ENCODE measurements at regions not wholly inside any gene's neighbourhood (a gene's known extent, or its start where the extent isn't known, plus 50 kb on each side); places are given as distances from the start of the nearest gene placed in this dataset.

DNA sequence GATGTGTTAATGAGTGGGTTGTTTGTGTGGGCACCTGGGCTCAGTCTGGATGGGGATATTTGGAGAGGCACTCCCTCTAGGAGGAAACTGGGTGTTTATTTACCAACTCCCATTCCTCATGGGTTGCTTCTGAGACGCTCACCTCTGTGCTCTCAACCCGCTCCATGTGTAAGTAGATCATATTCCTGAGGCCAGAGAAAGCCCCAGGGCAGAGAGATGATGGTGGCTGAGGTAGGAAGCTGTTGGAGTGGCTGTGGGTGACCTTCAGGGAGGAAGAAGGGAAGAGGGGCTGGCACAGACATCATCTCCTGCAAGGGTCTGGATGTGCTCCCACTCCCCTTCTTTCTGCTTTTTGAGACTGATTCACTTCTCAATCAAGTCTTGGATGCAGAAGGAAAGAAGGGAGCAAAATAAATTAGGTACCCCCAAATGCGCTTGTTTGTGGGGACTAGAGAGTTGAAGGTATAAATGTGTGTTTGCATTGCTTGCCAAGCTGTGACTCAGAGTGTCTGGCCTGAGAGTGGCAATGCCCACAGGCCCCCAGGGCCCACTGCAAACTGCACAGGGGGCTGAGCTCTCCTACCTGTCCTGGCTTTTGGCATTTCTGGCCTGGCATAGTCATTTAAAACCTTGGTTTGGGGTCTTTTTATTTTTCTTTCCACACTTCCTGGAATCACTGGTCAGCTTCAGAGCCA, 57.2 kb upstream of the TNP1 start:
- TF ChIP-seq, protein P1, sequence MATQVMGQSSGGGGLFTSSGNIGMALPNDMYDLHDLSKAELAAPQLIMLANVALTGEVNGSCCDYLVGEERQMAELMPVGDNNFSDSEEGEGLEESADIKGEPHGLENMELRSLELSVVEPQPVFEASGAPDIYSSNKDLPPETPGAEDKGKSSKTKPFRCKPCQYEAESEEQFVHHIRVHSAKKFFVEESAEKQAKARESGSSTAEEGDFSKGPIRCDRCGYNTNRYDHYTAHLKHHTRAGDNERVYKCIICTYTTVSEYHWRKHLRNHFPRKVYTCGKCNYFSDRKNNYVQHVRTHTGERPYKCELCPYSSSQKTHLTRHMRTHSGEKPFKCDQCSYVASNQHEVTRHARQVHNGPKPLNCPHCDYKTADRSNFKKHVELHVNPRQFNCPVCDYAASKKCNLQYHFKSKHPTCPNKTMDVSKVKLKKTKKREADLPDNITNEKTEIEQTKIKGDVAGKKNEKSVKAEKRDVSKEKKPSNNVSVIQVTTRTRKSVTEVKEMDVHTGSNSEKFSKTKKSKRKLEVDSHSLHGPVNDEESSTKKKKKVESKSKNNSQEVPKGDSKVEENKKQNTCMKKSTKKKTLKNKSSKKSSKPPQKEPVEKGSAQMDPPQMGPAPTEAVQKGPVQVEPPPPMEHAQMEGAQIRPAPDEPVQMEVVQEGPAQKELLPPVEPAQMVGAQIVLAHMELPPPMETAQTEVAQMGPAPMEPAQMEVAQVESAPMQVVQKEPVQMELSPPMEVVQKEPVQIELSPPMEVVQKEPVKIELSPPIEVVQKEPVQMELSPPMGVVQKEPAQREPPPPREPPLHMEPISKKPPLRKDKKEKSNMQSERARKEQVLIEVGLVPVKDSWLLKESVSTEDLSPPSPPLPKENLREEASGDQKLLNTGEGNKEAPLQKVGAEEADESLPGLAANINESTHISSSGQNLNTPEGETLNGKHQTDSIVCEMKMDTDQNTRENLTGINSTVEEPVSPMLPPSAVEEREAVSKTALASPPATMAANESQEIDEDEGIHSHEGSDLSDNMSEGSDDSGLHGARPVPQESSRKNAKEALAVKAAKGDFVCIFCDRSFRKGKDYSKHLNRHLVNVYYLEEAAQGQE (IDR thresholded peaks at IDR 0.05; ENCODE audit: low read depth, low read length): no peak
- TF ChIP-seq, protein P2, sequence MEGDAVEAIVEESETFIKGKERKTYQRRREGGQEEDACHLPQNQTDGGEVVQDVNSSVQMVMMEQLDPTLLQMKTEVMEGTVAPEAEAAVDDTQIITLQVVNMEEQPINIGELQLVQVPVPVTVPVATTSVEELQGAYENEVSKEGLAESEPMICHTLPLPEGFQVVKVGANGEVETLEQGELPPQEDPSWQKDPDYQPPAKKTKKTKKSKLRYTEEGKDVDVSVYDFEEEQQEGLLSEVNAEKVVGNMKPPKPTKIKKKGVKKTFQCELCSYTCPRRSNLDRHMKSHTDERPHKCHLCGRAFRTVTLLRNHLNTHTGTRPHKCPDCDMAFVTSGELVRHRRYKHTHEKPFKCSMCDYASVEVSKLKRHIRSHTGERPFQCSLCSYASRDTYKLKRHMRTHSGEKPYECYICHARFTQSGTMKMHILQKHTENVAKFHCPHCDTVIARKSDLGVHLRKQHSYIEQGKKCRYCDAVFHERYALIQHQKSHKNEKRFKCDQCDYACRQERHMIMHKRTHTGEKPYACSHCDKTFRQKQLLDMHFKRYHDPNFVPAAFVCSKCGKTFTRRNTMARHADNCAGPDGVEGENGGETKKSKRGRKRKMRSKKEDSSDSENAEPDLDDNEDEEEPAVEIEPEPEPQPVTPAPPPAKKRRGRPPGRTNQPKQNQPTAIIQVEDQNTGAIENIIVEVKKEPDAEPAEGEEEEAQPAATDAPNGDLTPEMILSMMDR (IDR thresholded peaks at IDR 0.05): no peak
- TF ChIP-seq, protein P3, sequence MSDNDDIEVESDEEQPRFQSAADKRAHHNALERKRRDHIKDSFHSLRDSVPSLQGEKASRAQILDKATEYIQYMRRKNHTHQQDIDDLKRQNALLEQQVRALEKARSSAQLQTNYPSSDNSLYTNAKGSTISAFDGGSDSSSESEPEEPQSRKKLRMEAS (IDR thresholded peaks at IDR 0.05; ENCODE audit: low read depth): no peak
- TF ChIP-seq EP300 (IDR thresholded peaks at IDR 0.05; ENCODE audit: borderline replicate concordance in 1 of 2, low read depth in 1 of 2, low read length in 1 of 2) (no peak), RXRA (IDR thresholded peaks at IDR 0.05; ENCODE audit: borderline replicate concordance, low read depth) (no peak), TAF1 (IDR thresholded peaks at IDR 0.05; ENCODE audit: borderline replicate concordance, low read depth, low read length) (no peak)
- TF ChIP-seq, protein P4, sequence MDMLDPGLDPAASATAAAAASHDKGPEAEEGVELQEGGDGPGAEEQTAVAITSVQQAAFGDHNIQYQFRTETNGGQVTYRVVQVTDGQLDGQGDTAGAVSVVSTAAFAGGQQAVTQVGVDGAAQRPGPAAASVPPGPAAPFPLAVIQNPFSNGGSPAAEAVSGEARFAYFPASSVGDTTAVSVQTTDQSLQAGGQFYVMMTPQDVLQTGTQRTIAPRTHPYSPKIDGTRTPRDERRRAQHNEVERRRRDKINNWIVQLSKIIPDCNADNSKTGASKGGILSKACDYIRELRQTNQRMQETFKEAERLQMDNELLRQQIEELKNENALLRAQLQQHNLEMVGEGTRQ (IDR thresholded peaks at IDR 0.05; ENCODE audit: borderline replicate concordance, low read depth, low read length): no peak
